GM21367 (cell line): ENCODE measurements at regions not wholly inside any gene's neighbourhood (a gene's known extent, or its start where the extent isn't known, plus 50 kb on each side); places are given as distances from the start of the nearest gene placed in this dataset.
"Not testable (repeated sequence)": the region's sequence is repeated elsewhere in the genome, so short reads cannot be mapped to it uniquely, and the experiment has no call there.

ENCODE experiments used
- ATAC-seq: cut with Tn5 transposase; IDR thresholded peaks from one replicate; pipeline ENCODE4 v1.9.1; 2021; ENCODE audit not compliant: unreplicated experiment

- ATAC-seq = no peak
Measured at GRCh38 chr3:187850258-187850921, 105.1 kb upstream of the BCL6 start.

- no peak for ATAC-seq
Measured at GRCh38 chr3:187852842-187853730, 107.8 kb upstream of the BCL6 start.

DNA sequence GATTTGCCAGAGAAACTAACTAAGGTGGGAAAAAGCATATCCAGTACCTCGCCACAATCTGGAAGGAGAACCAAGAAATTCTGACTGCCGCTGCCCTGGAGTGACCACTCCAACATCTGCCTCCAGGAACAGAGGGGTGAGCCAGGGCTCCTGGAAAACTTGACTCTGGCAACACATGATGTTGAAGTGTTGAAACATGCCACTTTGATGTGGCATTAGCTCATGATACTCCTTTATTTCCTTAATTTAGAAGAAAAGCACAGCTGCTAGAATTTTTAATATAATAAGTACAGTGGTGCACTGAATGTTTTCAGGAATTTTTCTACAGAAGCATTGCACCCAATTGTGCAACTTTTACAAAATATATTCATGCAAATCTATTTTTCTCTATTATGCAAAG is 109.9 kb upstream of the BCL6 start:
- ATAC-seq = no peak

GRCh38 chr3:187856555-187856954 is 111.3 kb upstream of the BCL6 start:
- no peak for ATAC-seq

DNA sequence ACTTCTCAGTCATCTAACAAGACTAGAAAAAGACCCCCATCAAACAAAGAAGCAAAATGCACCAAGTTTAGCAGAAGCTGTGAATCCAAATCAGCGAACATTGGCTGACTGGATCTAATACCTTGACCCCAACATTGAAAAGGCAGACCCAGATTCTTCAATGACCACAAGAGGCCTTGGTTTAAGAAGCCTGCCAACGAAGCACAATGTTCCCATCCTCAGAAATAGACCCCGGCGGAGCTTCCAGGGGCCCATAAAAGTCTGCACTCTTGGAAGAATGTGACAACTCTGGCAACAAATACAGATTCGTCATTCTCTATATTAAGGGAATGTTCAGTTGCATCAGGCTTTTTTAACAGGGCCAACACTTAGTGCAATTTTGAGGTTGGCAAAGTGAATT is 112.8 kb upstream of the BCL6 start:
- no peak for ATAC-seq

DNA sequence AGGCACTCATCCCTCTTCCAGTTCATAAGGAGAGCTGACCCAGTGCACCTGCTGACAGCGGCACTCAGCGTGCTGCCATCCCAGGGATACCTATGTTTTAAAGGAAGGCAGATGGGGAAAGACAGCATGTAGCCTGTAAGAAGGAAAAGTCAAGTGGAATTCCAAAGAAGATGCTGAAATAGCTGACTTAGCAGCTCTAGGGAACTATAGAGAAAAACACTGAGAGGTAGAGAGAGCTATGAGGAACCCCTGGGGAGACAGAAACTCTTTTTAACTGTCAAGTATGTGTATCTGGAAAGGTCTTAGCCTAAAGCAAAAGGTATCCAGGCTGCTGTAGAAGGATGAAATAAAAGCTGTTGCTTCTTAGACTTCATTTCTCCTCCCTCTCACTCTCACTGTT is 113.4 kb upstream of the BCL6 start:
- no peak for ATAC-seq

- ATAC-seq = not testable (repeated sequence)
Measured at GRCh38 chr3:187862701-187863277, 117.5 kb upstream of the BCL6 start.

DNA sequence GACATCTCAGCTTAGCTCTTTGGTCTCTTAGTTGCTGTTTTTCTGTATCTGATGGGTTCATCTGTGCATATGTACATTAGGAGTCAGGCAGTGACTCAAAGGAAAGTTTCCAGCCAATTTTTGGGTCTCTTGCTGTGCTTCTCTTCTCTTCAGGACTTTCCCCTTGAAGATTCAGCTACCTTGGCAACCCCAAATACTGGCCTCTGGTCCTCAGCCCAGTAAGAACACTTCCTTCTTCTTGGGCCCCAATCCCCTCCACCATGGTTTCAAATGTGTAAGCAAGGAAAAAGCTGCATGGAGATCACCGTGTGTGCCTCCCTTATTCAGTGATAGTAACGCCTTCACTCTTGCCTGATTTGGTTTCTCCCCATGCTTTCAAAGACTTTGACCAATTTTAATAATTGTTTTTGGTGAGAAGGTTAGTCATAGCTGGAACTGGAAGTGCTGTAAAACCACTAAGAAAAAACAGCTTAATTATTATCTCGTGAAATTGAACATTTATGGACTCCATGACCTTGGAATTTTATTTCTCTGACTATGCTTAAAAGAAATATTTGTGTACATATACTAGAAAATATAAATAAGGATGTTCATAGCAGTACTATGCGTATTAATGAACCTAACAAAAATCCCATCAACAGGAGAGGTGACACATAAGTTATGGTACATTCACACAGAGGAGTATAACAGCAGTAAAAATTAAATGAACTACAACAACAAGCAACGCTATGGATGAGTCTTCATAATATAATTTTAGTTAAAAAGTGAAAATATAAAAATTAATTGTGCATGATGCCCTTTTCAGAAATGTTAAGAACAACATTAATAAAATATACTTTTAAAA is 125.3 kb upstream of the BCL6 start:
- no peak for ATAC-seq

DNA sequence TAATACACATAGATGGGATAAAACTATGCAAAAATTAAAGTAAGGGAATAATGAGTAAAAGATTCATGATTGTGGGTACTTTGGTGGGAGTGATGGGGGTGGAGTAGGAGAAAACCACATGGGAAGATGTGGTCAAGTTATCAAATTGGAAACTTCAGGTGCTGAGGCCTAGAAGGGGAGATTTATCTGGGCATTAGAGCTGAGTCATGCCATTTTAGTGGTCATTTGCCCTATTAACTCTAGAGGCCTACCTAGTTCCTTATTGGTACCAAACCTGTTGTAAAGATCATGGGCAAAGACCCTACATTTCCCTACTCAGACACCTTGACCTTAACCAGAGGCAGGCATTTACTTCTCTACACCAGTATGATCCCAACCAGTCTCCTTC is 125.9 kb upstream of the BCL6 start:
- no peak for ATAC-seq

- ATAC-seq = no peak
Measured at GRCh38 chr3:187871848-187872247, 126.6 kb upstream of the BCL6 start.

GRCh38 chr3:187873843-187874242 is 128.6 kb upstream of the BCL6 start:
- ATAC-seq = no peak

GRCh38 chr3:187875863-187876262 is 130.6 kb upstream of the BCL6 start:
- no peak for ATAC-seq

- no peak for ATAC-seq
Measured at GRCh38 chr3:187878772-187879518, 133.7 kb upstream of the BCL6 start.

DNA sequence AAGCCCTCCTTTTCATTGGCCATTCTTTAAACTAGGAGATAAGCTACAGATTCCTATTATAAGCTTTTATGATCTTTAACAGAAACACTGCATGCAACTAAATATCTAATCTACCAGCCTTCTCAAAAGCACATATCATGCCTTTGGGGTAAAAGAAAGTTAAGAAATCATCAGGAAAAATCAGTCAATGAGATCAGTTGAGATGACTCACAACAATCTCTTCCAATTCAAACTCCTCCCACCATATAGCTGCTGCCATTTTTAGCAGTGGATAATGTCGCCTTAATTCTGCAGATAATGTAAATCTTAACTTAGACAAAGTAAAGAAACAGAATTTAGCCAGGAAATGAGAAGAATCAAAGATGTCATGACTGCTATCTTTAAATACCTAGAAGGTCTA is 135.2 kb upstream of the BCL6 start:
- no peak for ATAC-seq

GRCh38 chr3:187880851-187881250 is 135.6 kb upstream of the BCL6 start:
- no peak for ATAC-seq

- no peak for ATAC-seq
Measured at GRCh38 chr3:187888701-187889100, 143.4 kb upstream of the BCL6 start.

- ATAC-seq = no peak
Measured at GRCh38 chr3:187889106-187889505, 143.8 kb upstream of the BCL6 start.

- ATAC-seq = no peak
Measured at GRCh38 chr3:187889601-187890404, 144.5 kb upstream of the BCL6 start.

DNA sequence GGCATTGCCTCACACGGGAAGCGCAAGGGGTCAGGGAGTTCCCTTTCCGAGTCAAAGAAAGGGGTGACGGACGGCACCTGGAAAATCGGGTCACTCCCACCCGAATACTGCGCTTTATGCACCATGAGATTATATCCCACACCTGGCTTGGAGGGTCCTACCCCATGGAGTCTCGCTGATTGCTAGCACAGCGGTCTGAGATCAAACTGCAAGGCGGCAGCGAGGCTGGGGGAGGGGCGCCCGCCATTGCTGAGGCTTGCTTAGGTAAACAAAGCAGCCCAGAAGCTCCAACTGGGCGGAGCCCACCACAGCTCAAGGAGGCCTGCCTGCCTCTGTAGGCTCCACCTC is 145.1 kb upstream of the BCL6 start:
- not testable (repeated sequence) for ATAC-seq

DNA sequence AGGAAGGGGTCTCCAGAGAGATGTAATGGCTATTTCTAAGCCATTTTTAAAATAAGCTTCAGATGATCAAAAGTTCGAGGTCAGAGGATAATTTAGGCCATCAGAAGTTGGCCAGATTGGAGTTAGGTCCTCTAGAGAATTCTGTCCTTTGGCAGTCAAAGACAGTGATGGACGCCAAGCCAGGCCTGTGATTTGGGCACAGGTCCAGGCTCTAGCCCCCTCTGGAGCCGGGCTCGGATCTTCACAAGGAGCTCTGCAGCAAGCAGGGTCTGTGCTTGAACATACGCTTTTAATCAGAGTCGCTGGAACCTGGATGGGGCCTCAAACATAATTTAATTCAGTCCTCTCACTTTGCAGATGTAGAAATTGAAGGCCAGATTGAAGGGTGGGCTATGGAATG is 151.4 kb upstream of the BCL6 start:
- ATAC-seq = no peak
